HG03342 (cell line): ENCODE measurements at regions not wholly inside any gene's neighbourhood (a gene's known extent, or its start where the extent isn't known, plus 50 kb on each side); places are given as distances from the start of the nearest gene placed in this dataset.
"Not testable (repeated sequence)": the region's sequence is repeated elsewhere in the genome, so short reads cannot be mapped to it uniquely, and the experiment has no call there.

Source experiments
- ATAC-seq: cut with Tn5 transposase; IDR thresholded peaks from one replicate; pipeline ENCODE4 v1.9.1; 2021; ENCODE audit warnings: mild to moderate bottlenecking, moderate library complexity; ENCODE audit not compliant: unreplicated experiment

GRCh38 chr9:103611950-103612349 lies 482.2 kb upstream of the SMC2 start:
- not testable (repeated sequence) for ATAC-seq

GRCh38 chr9:103615994-103616393 lies 478.1 kb upstream of the SMC2 start:
- no peak for ATAC-seq

- ATAC-seq = no peak
These were observed 477.1 kb upstream of the SMC2 start for GRCh38 chr9:103617046-103617445.

GRCh38 chr9:103625161-103625804 lies 468.8 kb upstream of the SMC2 start:
- ATAC-seq = no peak

- ATAC-seq = no peak
These were observed 466.4 kb upstream of the SMC2 start for GRCh38 chr9:103627731-103628130.

GRCh38 chr9:103649086-103649485 lies 445.0 kb upstream of the SMC2 start:
- ATAC-seq = no peak

GRCh38 chr9:103658156-103658555 lies 436.0 kb upstream of the SMC2 start:
- no peak for ATAC-seq

GRCh38 chr9:103660830-103661229 lies 433.3 kb upstream of the SMC2 start:
- no peak for ATAC-seq

GRCh38 chr9:103661663-103662062 lies 432.4 kb upstream of the SMC2 start:
- ATAC-seq = no peak

- no peak for ATAC-seq
These were observed 424.8 kb upstream of the SMC2 start for GRCh38 chr9:103669296-103669695.

- ATAC-seq = no peak
These were observed 419.8 kb upstream of the SMC2 start for GRCh38 chr9:103674271-103674670.

GRCh38 chr9:103680581-103680980 lies 413.5 kb upstream of the SMC2 start:
- ATAC-seq = no peak

- no peak for ATAC-seq
These were observed 412.7 kb upstream of the SMC2 start for GRCh38 chr9:103681435-103681834.

GRCh38 chr9:103700195-103700962 lies 393.7 kb upstream of the SMC2 start:
- no peak for ATAC-seq

- ATAC-seq = no peak
These were observed 391.5 kb upstream of the SMC2 start for GRCh38 chr9:103702572-103702971.

GRCh38 chr9:103707181-103707580 lies 386.9 kb upstream of the SMC2 start:
- ATAC-seq = no peak

GRCh38 chr9:103709366-103709765 lies 384.7 kb upstream of the SMC2 start:
- no peak for ATAC-seq

- ATAC-seq = no peak
These were observed 380.5 kb upstream of the SMC2 start for GRCh38 chr9:103713631-103714030.

- ATAC-seq = no peak
These were observed 379.1 kb upstream of the SMC2 start for GRCh38 chr9:103714992-103715391.

GRCh38 chr9:103721056-103721455 lies 373.1 kb upstream of the SMC2 start:
- ATAC-seq = no peak

- ATAC-seq = no peak
These were observed 363.2 kb upstream of the SMC2 start for GRCh38 chr9:103730866-103731265.

- ATAC-seq = no peak
These were observed 362.6 kb upstream of the SMC2 start for GRCh38 chr9:103731541-103731940.

GRCh38 chr9:103734471-103734870 lies 359.6 kb upstream of the SMC2 start:
- no peak for ATAC-seq
